ENCODE measurements at regions not wholly inside any gene's neighbourhood (a gene's known extent, or its start where the extent isn't known, plus 50 kb on each side); places are given as distances from the start of the nearest gene placed in this dataset.

DNA sequence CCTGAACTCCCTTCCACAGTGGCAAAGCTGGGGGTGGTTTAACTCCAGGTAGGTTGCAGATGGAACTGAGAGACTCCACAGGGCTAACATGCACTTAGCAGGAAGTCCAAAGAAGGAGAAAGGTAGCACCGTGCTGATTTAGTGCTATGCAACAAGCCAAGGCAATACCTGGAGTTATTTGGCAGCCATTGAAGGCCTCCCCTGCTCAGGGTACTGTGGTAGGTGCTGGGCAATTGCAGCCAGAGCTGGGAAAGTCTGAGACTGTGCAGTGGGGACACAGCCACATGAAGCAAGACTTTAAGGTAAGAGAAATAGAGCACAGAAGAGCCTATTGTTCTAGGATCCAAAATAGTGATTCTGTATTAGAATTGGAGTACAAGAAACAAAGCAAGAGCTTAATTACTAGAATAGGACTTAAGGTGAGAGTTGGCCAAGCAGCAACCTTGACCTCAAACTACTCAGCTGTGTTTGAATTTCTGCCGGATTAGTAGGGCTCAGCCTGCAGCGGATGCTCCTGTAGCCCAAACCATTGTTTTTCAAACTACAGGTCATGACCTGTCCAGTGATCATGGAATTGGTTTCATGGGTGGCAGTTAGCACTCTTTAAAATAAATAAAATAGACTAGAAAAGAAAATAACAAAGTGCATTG is 80.8 kb upstream of the STMND1 start:
- Histone ChIP-seq H3K27ac (ENCODE audit: low read depth in 2 of 2, low read length in 1 of 2) (peak overlapping the region in 1 of 2 experiments; percentile 72; a peak in 2 of 4 replicates), H3K4me1 (ENCODE audit: control insufficient read depth in 1 of 2, insufficient read depth in 2 of 2, low read depth in 1 of 2, low read length in 1 of 2) (0 out of 4 replicates have a peak, but pooled peaks cover 0 to 3% of the 10 kb centered on the region in 2 experiments), H3F3A (replicated peaks; ENCODE audit: insufficient read depth) (peaks cover 11% of the 10 kb centered on the region), H3K9me2 (no peaks in the 10 kb centered on the region), H3K4me3 (ENCODE audit: low read depth in 2 of 2, low read length in 1 of 2) (no peak overlapping the region), H3K27me3 (ENCODE audit: insufficient read depth) (no peaks in the 10 kb centered on the region), H3K9me3 (no peaks in the 10 kb centered on the region), H2AFZ (ENCODE audit: low read depth) (no peak overlapping the region; the same call in 1 of the 2 replicates), H3K9ac (no peak overlapping the region), H3K36me3 (replicated peaks in 1 of 2; ENCODE audit: control insufficient read depth in 1 of 2, insufficient read depth in 2 of 2, low read length in 1 of 2) (no peaks in the 10 kb centered on the region), H3K79me2 (ENCODE audit: insufficient read depth) (no peaks in the 10 kb centered on the region), H3K4me2 (no peak overlapping the region), H4K20me1 (ENCODE audit: insufficient read depth) (no peaks in the 10 kb centered on the region)
- WGBS (ENCODE audit: low lambda C conversion rate), result 95% methylated on average over 2 of the region's 3 CpGs
- POLR2A ChIA-PET, result no interaction called here
- CTCF ChIA-PET, result no interaction called here
- no peak for TF ChIP-seq RXRA (IDR thresholded peaks at IDR 0.05; ENCODE audit: borderline replicate concordance, low read depth)
- TF ChIP-seq EZH2phosphoT487 (IDR thresholded peaks at IDR 0.05; ENCODE audit: borderline replicate concordance, low read depth), result no peak
- TF ChIP-seq TAF1 (IDR thresholded peaks at IDR 0.05; ENCODE audit: borderline replicate concordance, low read depth, low read length), result no peak
- TF ChIP-seq TCF12 (IDR thresholded peaks at IDR 0.05), result no peak
- no peak for TF ChIP-seq POLR2AphosphoS5 (IDR thresholded peaks at IDR 0.05; ENCODE audit: low read depth, low read length)
- TF ChIP-seq, protein P1, sequence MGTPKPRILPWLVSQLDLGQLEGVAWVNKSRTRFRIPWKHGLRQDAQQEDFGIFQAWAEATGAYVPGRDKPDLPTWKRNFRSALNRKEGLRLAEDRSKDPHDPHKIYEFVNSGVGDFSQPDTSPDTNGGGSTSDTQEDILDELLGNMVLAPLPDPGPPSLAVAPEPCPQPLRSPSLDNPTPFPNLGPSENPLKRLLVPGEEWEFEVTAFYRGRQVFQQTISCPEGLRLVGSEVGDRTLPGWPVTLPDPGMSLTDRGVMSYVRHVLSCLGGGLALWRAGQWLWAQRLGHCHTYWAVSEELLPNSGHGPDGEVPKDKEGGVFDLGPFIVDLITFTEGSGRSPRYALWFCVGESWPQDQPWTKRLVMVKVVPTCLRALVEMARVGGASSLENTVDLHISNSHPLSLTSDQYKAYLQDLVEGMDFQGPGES (IDR thresholded peaks at IDR 0.05; ENCODE audit: low read depth, low read length), result no peak
- no peak for TF ChIP-seq YY1 (IDR thresholded peaks at IDR 0.05; ENCODE audit: low read depth)
- TF ChIP-seq GATA2 (CRISPR knock-in tag; IDR thresholded peaks at IDR 0.05), result no peak
- no peak for TF ChIP-seq RFX5 (IDR thresholded peaks at IDR 0.05; ENCODE audit: low read length)
- TF ChIP-seq JUND (IDR thresholded peaks at IDR 0.05), result no peak
- no peak for TF ChIP-seq CHD2 (IDR thresholded peaks at IDR 0.05; ENCODE audit: low read length, partially characterized antibody)
- no peak for TF ChIP-seq FOXJ3 (CRISPR knock-in tag; IDR thresholded peaks at IDR 0.05)
- no peak for TF ChIP-seq SIN3A (IDR thresholded peaks at IDR 0.05; ENCODE audit: borderline replicate concordance, low read depth, low read length)
- no peak for TF ChIP-seq MXI1 (IDR thresholded peaks at IDR 0.05; ENCODE audit: low read depth, low read length)
- DNase-seq, result no peak

DNA sequence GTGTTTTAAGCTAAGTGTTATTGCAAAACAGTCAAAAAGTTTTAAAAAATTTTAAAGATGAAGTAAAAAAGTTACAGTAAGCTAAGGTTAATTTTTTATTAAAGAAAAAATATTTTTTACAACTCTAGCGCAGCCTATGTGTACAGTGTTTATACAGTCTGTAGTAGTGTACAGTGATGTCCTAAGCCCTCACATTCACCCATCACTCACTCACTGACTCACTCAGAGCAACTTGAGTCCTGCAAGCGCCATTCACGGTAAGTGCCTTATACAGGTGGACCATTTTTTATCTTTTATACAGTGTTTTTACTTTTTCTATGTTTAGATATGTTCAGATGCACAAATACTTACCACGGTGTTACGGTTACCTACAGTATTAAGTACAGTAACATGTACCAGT is 83.4 kb upstream of the STMND1 start:
- ChIA-PET POLR2A (no interaction called here), CTCF (interaction anchor here (1.1 to 1.3 kb wide), 2 partner anchors 12 to 68 kb away, joined by 3 read pairs; no protein-coding TSS in a partner anchor)
- Histone ChIP-seq H2AFZ (ENCODE audit: low read depth) (no peak overlapping the region), H3F3A (replicated peaks; ENCODE audit: insufficient read depth) (peaks cover 18% of the 10 kb centered on the region), H3K79me2 (ENCODE audit: insufficient read depth) (no peaks in the 10 kb centered on the region), H3K4me1 (ENCODE audit: control insufficient read depth in 1 of 2, insufficient read depth in 2 of 2, low read depth in 1 of 2, low read length in 1 of 2) (peaks cover 0 to 8% of the 10 kb centered on the region in 2 experiments; a peak in 1 of 4 replicates), H3K9me2 (no peaks in the 10 kb centered on the region), H3K27ac (ENCODE audit: low read depth in 2 of 2, low read length in 1 of 2) (no peak overlapping the region; a peak in 1 of 4 replicates), H3K4me2 (no peak overlapping the region), H3K9me3 (no peaks in the 10 kb centered on the region), H3K27me3 (ENCODE audit: insufficient read depth) (no peaks in the 10 kb centered on the region), H3K4me3 (ENCODE audit: low read depth in 2 of 2, low read length in 1 of 2) (no peak overlapping the region), H3K9ac (no peak overlapping the region), H3K36me3 (replicated peaks in 1 of 2; ENCODE audit: control insufficient read depth in 1 of 2, insufficient read depth in 2 of 2, low read length in 1 of 2) (no peaks in the 10 kb centered on the region), H4K20me1 (ENCODE audit: insufficient read depth) (no peaks in the 10 kb centered on the region)
- DNase-seq, result no peak
- TF ChIP-seq, protein P2, sequence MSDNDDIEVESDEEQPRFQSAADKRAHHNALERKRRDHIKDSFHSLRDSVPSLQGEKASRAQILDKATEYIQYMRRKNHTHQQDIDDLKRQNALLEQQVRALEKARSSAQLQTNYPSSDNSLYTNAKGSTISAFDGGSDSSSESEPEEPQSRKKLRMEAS (IDR thresholded peaks at IDR 0.05; ENCODE audit: low read depth), result no peak
- TF ChIP-seq JUND (IDR thresholded peaks at IDR 0.05), result no peak
- TF ChIP-seq EZH2phosphoT487 (IDR thresholded peaks at IDR 0.05; ENCODE audit: borderline replicate concordance, low read depth), result no peak
- TF ChIP-seq, protein P3, sequence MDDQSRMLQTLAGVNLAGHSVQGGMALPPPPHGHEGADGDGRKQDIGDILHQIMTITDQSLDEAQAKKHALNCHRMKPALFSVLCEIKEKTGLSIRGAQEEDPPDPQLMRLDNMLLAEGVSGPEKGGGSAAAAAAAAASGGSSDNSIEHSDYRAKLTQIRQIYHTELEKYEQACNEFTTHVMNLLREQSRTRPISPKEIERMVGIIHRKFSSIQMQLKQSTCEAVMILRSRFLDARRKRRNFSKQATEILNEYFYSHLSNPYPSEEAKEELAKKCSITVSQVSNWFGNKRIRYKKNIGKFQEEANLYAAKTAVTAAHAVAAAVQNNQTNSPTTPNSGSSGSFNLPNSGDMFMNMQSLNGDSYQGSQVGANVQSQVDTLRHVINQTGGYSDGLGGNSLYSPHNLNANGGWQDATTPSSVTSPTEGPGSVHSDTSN (IDR thresholded peaks at IDR 0.05), result no peak
- no peak for TF ChIP-seq GABPA (IDR thresholded peaks at IDR 0.05; ENCODE audit: low read depth)
- no peak for TF ChIP-seq POLR2AphosphoS5 (IDR thresholded peaks at IDR 0.05; ENCODE audit: low read depth, low read length)
- TF ChIP-seq, protein P4, sequence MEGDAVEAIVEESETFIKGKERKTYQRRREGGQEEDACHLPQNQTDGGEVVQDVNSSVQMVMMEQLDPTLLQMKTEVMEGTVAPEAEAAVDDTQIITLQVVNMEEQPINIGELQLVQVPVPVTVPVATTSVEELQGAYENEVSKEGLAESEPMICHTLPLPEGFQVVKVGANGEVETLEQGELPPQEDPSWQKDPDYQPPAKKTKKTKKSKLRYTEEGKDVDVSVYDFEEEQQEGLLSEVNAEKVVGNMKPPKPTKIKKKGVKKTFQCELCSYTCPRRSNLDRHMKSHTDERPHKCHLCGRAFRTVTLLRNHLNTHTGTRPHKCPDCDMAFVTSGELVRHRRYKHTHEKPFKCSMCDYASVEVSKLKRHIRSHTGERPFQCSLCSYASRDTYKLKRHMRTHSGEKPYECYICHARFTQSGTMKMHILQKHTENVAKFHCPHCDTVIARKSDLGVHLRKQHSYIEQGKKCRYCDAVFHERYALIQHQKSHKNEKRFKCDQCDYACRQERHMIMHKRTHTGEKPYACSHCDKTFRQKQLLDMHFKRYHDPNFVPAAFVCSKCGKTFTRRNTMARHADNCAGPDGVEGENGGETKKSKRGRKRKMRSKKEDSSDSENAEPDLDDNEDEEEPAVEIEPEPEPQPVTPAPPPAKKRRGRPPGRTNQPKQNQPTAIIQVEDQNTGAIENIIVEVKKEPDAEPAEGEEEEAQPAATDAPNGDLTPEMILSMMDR (IDR thresholded peaks at IDR 0.05), result no peak
- 88% methylated on average over 5 of the region's 5 CpGs for WGBS (ENCODE audit: low lambda C conversion rate)
